Mucosa of rectum (tissue), 2 donors: ENCODE measurements at regions not wholly inside any gene's neighbourhood (a gene's known extent, or its start where the extent isn't known, plus 50 kb on each side); places are given as distances from the start of the nearest gene placed in this dataset.
"Not testable (repeated sequence)": the region's sequence is repeated elsewhere in the genome, so short reads cannot be mapped to it uniquely, and the experiment has no call there.

Source experiments
- H3K27ac ChIP-seq, 2 donors: one replicate each; pipeline ENCODE4 v1.7.0; 2013; ENCODE audit warnings: inconsistent platforms in 2 of 2, low read depth in 2 of 2, low read length in 2 of 2
- H3K27me3 ChIP-seq, 2 donors: one replicate each; pipeline ENCODE4 v1.7.0; 2013; ENCODE audit warnings: low read length in 2 of 2; ENCODE audit not compliant: control insufficient read depth in 2 of 2, insufficient read depth in 2 of 2
- H3K36me3 ChIP-seq, 2 donors: one replicate each; pipeline ENCODE4 v1.7.0; 2013; ENCODE audit warnings: low read length in 2 of 2; ENCODE audit not compliant: control insufficient read depth in 2 of 2, insufficient read depth in 2 of 2
- H3K4me1 ChIP-seq, 2 donors: one replicate each; pipeline ENCODE4 v1.7.0; 2013; ENCODE audit warnings: low read length in 2 of 2, mild to moderate bottlenecking in 1 of 2; ENCODE audit not compliant: control insufficient read depth in 2 of 2, insufficient read depth in 2 of 2
- H3K4me3 ChIP-seq, 2 donors: one replicate each; pipeline ENCODE4 v1.7.0; 2013; ENCODE audit warnings: low read length in 2 of 2
- H3K9ac ChIP-seq, 2 donors: one replicate each; pipeline ENCODE4 v1.7.0; 2013; ENCODE audit warnings: low read length in 2 of 2, low read depth in 1 of 2, mild to moderate bottlenecking in 1 of 2
- H3K9me3 ChIP-seq, 2 donors: one replicate each; pipeline ENCODE4 v1.7.0; 2013; ENCODE audit warnings: low read length in 2 of 2; ENCODE audit not compliant: control insufficient read depth in 2 of 2
- donor health status: healthy.
- donor health status: Normal muscosa, but diverticular disease.

- H3K4me1 ChIP-seq = peaks cover 21 to 35% of the 10 kb centered on the region in 2 donors
- not testable (repeated sequence) for H3K27ac ChIP-seq, H3K36me3 ChIP-seq, H3K27me3 ChIP-seq, H3K9ac ChIP-seq, H3K9me3 ChIP-seq, H3K4me3 ChIP-seq
Observed at GRCh38 chr16:29286796-29287195, 119.7 kb downstream of the NPIPB11 start.

DNA sequence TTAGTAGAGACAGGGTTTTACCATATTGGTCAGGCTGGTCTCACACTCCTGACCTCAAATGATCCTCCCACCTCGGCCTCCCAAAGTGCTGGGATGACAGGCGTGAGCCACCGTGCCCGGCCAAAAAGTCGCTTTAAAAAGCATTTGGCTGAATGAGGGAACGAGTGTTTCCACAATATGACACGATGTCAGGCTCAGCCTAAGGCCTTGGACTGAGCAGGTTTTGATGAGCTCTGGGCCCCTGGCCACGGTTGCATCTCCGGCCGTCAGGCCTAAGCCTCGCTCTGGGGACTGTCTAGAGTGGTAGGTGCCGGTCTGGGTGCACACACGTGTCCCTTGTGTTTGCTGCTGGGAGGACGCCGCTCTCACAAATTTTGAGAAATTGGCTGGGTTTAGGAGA is 120.3 kb downstream of the NPIPB11 start:
- H3K9ac ChIP-seq, H3K27me3 ChIP-seq, H3K9me3 ChIP-seq, H3K36me3 ChIP-seq, H3K4me3 ChIP-seq, H3K27ac ChIP-seq: not testable (repeated sequence)
- peaks cover 16 to 29% of the 10 kb centered on the region in 2 donors for H3K4me1 ChIP-seq

- not testable (repeated sequence) for H3K4me3 ChIP-seq, H3K27ac ChIP-seq, H3K9me3 ChIP-seq
Observed at GRCh38 chr16:29285151-29285885, 121.2 kb downstream of the NPIPB11 start.

GRCh38 chr16:29284723-29285122 is 121.8 kb downstream of the NPIPB11 start:
- not testable (repeated sequence) for H3K4me3 ChIP-seq, H3K9me3 ChIP-seq, H3K9ac ChIP-seq, H3K36me3 ChIP-seq, H3K27ac ChIP-seq, H3K27me3 ChIP-seq
- H3K4me1 ChIP-seq = peaks cover 10 to 19% of the 10 kb centered on the region in 2 donors

More at GRCh38 chr16:29285151-29285885, 121.2 kb downstream of the NPIPB11 start:
- not testable (repeated sequence) for H3K36me3 ChIP-seq, H3K9ac ChIP-seq, H3K27me3 ChIP-seq
- peaks cover 11 to 23% of the 10 kb centered on the region in 2 donors for H3K4me1 ChIP-seq

DNA sequence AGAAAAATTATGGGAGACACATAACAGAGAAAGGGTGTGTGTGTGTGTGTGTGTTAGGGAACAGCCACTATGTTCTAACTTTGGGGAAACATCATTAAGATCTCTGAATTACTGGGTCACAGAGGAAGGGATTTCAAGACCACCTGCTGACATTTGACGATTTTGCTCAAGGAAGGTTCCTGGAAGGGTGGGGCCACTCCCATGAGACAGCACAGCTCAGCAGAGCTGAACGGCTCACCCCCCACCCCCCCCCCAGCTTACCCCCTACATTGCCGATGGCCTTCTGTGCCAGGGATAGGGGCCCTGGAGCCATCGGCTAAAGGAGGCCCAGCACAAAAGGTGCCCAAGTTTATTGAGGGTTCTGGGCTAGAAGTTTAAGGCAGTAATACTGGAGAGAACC is 122.4 kb downstream of the NPIPB11 start:
- not testable (repeated sequence) for H3K27ac ChIP-seq

GRCh38 chr16:29278097-29278871 is 128.2 kb downstream of the NPIPB11 start:
- not testable (repeated sequence) for H3K4me1 ChIP-seq, H3K9ac ChIP-seq, H3K9me3 ChIP-seq, H3K36me3 ChIP-seq, H3K4me3 ChIP-seq, H3K27me3 ChIP-seq, H3K27ac ChIP-seq

More for the DNA sequence above, 122.4 kb downstream of the NPIPB11 start:
- H3K4me1 ChIP-seq = peaks cover 10 to 13% of the 10 kb centered on the region in 2 donors
- H3K9ac ChIP-seq, H3K9me3 ChIP-seq, H3K27me3 ChIP-seq, H3K4me3 ChIP-seq, H3K36me3 ChIP-seq: not testable (repeated sequence)

DNA sequence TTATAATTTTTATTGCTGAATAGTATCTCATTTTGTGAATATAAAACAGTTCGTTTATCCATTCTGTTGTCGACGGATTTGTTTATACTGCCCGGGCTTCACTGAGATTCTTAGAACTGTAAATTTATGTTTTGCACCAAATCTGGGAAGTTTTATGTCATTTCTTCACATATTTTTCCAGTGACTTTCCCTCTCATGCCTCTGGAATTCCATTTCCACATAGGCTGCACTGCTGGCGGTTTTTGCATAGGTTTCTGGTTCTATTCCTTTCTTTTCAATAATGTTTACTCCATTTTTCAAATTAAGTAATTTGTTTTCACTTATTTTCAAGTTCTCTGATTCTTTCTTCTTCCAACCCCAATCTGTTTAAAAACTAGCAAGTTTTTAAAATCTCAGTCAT is 130.1 kb downstream of the NPIPB11 start:
- H3K4me1 ChIP-seq, H3K9me3 ChIP-seq, H3K9ac ChIP-seq, H3K4me3 ChIP-seq, H3K27me3 ChIP-seq, H3K27ac ChIP-seq, H3K36me3 ChIP-seq: not testable (repeated sequence)

- H3K36me3 ChIP-seq, H3K4me3 ChIP-seq, H3K4me1 ChIP-seq, H3K27me3 ChIP-seq, H3K27ac ChIP-seq, H3K9me3 ChIP-seq, H3K9ac ChIP-seq: not testable (repeated sequence)
Observed at GRCh38 chr16:29274055-29275035, 132.2 kb downstream of the NPIPB11 start.

DNA sequence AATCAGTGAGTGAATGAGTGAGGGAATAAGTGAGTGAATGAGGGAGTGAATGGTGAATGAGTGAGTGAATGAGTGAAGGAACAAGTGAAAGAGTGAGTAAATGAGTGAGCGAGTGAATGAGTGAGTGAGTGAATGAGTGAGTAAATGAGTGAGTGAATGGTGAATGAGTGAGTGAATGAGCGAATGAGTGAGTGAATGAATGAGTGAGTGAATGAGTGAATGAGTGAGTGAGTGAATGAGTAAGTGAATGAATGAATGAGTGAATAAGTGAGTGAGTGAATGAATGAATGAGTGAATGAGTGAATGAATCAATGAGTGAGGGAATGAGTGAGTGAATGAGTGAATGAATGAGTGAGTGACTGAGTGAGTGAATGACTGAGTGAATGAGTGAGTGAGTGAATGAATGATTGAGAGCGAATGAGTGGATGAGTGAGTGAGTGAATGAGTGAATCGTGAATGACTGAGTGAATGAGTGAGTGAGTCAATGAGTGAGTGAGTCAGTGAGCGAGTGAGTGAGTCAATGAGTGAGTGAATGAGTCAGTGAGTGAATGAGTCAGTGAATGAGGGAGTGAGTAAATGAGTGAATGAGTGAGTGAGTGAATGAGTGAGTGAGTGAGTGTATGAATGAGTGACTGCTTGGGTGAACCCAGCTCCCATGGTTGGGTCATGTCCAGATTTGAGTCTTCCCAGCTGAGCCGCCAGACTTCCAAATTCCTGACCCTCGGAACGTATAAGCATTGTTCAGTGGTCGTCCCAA is 133.0 kb downstream of the NPIPB11 start:
- H3K27ac ChIP-seq, H3K27me3 ChIP-seq, H3K36me3 ChIP-seq, H3K4me1 ChIP-seq, H3K4me3 ChIP-seq, H3K9ac ChIP-seq, H3K9me3 ChIP-seq: not testable (repeated sequence)
